ES-I3 (cell line): ENCODE measurements at regions not wholly inside any gene's neighbourhood (a gene's known extent, or its start where the extent isn't known, plus 50 kb on each side); places are given as distances from the start of the nearest gene placed in this dataset.

Source experiments
- H3K36me3 ChIP-seq: 2 replicates; pipeline ENCODE4 v1.6.1; 2013; ENCODE audit warnings: mild to moderate bottlenecking, low read length, control low read depth, moderate library complexity; ENCODE audit not compliant: insufficient read depth
- H3K4me1 ChIP-seq: 2 replicates; pipeline ENCODE4 v1.6.1; 2013; ENCODE audit warnings: mild to moderate bottlenecking, control low read depth, low read length; ENCODE audit not compliant: insufficient read depth
- H3K9ac ChIP-seq: 2 replicates; pipeline ENCODE4 v1.6.1; 2013; ENCODE audit warnings: low read depth, mild to moderate bottlenecking, low read length, moderate library complexity
- H3K9me3 ChIP-seq: 2 replicates; pipeline ENCODE4 v1.6.1; 2013; ENCODE audit warnings: mild to moderate bottlenecking, low read length, moderate library complexity; ENCODE audit not compliant: control insufficient read depth, insufficient read depth

DNA sequence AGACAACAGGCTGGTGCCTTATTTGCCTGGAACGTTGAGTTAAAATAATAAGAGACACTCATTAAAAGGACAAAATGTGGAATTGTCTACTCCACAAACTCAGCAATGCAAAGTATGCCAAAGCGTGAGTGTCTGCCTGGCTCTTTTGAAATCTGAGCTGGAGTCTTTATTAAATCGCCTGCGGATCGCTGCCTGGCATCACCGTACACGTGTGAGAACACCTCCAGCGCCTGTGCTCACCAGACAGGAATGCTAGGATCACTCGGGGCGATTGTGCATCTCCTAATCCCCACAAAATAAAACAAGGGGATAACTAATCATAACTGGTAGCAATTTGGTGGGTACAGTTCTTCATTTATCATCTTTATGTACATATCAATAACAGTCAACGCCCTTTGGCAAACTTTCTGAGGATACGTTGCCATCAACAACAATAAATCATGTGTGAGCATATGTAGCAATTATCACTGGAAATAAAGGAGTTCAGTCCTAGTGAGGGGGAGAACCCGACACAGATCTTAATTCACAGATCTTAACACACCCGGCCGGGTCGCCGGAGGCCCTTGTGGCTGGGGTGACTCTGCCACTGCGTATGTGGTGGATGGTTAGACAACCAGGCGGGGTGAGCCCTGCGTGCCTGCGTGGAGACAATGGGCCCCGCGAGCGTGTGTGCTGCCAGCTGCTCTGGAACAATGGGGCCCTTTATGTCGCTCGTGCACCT lies 284.9 kb upstream of the IRX1 start:
- H3K36me3 ChIP-seq, result no peaks in the 10 kb centered on the region
- no peak overlapping the region for H3K9ac ChIP-seq
- no peaks in the 10 kb centered on the region for H3K9me3 ChIP-seq
- no peaks in the 10 kb centered on the region for H3K4me1 ChIP-seq

DNA sequence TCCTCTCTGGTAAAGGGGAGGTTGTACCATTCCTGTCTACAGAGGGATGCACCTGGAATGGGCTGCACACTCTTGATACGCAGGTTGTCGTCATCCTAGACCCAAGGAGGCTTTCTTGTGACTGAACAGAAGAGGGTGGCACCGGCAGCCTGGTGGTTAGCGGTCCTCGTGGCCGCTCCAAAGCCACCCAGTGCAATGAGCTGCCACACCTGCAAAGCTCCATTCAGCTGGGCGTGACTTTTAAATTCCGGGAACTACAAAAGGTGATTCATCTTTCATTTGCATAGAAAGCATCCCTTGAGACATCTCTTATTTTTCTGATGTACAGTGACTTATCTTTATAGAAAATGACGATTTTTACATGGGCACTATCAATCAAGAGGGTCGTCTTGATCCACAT lies 286.1 kb upstream of the IRX1 start:
- no peaks in the 10 kb centered on the region for H3K36me3 ChIP-seq
- H3K9me3 ChIP-seq, result no peaks in the 10 kb centered on the region
- no peaks in the 10 kb centered on the region for H3K4me1 ChIP-seq
- no peak overlapping the region for H3K9ac ChIP-seq

DNA sequence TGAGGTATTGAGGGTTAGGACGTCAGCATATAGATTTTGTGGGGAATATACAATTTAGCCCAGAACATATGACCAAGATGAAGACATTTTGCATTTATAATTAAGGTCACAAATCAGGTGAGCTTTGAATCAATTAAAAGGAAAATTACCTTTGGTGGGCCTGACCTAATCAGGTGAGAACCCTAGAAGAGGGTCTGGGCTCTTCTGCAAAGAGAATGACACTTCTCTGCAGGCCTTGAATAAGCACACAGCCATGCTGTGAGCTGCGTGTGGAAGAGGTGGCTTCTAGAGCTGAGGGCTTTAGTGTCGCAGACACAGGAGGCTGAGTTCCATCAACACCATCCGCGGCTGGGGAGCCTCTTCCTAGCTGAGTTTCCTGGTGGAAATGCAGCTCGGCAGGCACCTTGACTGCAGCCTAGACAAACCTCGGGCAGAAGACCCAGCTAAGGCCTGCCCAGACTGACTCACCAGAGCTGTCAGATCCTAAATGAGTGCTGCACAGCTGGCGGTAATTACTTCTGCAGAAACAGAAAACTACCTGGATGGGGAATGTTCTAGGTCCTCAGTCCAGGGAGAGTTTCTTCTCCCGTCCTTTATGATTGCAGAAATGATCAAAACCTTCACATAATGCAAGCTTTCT lies 287.5 kb upstream of the IRX1 start:
- Histone ChIP-seq H3K9ac (no peak overlapping the region), H3K36me3 (no peaks in the 10 kb centered on the region), H3K4me1 (no peaks in the 10 kb centered on the region), H3K9me3 (no peaks in the 10 kb centered on the region)

DNA sequence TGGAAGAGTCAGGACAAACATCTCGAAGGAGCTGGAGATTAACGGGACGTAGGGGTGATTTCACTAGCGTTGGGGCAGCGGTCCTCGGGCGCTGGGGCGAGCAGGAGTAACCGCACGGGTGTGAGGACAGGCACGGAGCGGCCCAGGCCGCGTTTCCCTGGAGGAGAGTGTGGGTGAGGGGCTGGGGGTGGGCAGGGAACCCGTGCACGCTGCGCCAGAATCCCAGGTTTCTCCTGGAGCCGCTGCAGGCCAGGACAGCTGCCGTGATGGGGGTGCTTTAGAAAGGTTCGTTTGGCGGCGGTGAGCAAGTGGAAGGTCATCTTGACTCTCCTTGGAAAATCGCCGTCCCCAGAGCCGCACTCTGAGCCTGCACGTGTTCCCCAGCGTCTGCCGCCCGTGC lies 290.2 kb upstream of the IRX1 start:
- H3K36me3 ChIP-seq, result no peaks in the 10 kb centered on the region
- H3K9ac ChIP-seq, result no peak overlapping the region
- H3K4me1 ChIP-seq, result no peaks in the 10 kb centered on the region
- no peaks in the 10 kb centered on the region for H3K9me3 ChIP-seq

DNA sequence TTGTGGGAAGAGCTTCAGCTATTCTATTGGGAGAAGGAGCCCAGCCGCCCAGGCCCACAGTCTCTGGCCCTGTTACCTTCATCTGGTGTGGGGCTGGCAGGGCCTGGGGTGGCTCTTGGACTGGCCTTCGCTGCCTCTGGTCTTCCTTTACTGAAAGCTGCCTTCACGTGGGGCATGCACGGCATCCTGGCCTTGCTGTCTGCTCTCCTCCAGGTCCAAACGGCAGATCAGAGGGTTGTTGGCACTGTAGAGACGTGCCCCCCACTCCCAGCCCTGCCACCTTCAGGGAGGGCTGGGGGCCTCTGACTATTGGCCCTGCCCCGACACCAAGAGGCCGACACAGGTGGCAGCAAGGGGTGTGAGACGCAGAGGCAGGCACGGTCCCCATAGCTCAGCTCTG lies 291.3 kb upstream of the IRX1 start:
- no peaks in the 10 kb centered on the region for H3K9me3 ChIP-seq
- H3K4me1 ChIP-seq, result no peaks in the 10 kb centered on the region
- no peaks in the 10 kb centered on the region for H3K36me3 ChIP-seq
- no peak overlapping the region for H3K9ac ChIP-seq

DNA sequence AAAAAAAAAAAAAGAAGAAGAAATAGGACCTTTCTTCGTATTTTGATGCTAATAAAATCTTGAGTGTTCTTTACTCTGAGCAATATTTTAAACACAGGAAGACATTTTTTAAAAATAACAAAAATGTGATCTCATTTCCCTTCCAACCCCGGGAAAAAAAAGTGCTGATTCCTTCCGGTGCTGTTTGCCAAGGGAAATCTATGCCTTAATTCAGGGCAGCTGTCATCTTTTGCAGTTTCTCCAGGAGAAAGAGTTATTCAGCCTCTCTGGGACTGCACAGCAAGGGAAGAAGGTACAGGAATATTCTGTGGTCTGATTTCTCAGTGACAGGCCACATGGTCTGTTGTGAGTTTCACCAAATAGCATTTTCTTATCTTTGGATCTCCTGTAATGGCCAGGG lies 291.9 kb upstream of the IRX1 start:
- H3K9me3 ChIP-seq, result no peaks in the 10 kb centered on the region; the same call in 1 of the 2 replicates
- H3K4me1 ChIP-seq, result no peaks in the 10 kb centered on the region
- H3K36me3 ChIP-seq, result no peaks in the 10 kb centered on the region
- no peak overlapping the region for H3K9ac ChIP-seq

DNA sequence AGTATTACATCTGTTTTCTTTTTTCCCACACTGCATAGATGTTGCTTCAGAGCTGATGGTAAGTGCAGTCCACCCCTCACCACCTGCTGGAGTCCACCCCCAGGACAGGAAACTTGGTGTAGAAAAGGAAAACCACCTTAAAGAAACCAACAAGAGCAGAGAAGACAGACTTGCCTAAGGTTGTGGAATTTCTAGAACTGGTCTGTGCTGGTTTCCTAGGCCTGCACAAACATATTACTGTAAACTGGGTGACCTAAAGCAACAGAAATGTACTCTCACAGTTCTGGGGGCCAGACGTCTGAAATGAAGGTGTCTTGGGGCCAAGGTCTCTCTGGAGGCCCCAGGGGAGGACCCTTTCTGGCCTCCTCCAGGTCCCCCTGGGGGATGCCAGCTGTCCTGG lies 293.4 kb upstream of the IRX1 start:
- Histone ChIP-seq H3K36me3 (no peaks in the 10 kb centered on the region), H3K9ac (no peak overlapping the region), H3K4me1 (no peaks in the 10 kb centered on the region), H3K9me3 (no peaks in the 10 kb centered on the region; the same call in 1 of the 2 replicates)

DNA sequence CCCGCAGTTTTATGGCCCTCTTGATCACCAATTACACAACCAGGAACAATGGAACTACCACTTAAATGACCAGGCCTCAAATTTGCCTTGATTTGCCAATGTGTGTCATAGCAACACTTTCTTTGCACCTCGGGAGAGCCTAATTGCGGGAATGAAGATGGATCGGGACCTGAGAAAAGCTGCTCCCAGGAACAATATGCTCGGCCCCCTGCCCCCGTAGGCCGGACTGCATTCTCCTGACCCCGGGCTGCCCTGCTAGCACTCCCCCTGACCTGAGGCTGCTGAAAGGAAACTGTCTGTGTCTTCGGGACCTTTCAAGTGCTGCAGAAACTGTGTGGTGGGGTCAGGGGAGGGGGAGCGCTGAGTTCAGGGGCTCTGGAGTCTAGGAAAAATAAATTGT lies 294.3 kb upstream of the IRX1 start:
- no peaks in the 10 kb centered on the region; the same call in none of the 2 replicates for H3K9me3 ChIP-seq
- no peak overlapping the region for H3K9ac ChIP-seq

DNA sequence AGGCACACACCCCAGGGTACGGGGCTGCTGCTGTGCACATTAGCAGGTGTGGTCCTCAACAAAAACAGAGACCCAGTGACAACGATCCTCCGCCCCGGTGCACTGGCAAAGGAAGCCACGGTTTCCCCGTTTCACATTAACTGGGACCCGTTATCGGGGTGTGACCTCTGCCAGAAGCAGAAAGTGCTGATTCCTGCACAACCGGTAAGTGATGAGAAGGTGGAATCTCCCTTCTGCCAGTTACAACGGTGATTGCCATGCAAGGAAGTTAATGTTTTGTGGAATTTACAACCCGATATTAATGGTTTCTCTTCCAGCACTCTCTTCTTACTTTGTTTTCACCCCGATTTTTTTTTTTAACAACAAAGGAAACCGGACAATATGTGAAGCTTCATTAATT lies 294.9 kb upstream of the IRX1 start:
- Histone ChIP-seq H3K4me1 (no peaks in the 10 kb centered on the region), H3K9ac (no peak overlapping the region), H3K9me3 (no peaks in the 10 kb centered on the region; the same call in none of the 2 replicates), H3K36me3 (no peaks in the 10 kb centered on the region)

More for the DNA sequence above, 294.3 kb upstream of the IRX1 start:
- no peaks in the 10 kb centered on the region for H3K4me1 ChIP-seq
- no peaks in the 10 kb centered on the region for H3K36me3 ChIP-seq

DNA sequence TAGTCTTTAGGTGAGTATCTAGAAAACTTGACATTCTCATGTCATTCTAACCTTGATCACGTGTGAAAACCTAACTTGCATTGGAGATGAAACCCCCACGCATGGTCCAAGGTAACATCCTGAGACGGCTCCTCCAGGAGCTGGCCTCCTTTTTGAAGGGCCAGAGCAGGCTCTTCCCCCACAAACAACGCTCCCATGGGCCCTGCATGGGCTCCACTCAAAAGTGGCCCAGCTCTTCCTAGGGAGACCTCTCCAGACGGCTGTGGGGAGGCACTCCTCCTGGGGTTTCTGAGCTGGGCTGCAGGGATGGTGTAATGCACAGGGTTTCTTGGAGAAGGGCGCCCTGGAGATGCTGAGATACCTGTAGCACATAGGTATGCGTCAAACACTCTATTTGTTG lies 296.2 kb upstream of the IRX1 start:
- Histone ChIP-seq H3K9ac (no peak overlapping the region), H3K9me3 (no peaks in the 10 kb centered on the region; the same call in none of the 2 replicates), H3K4me1 (no peaks in the 10 kb centered on the region), H3K36me3 (no peaks in the 10 kb centered on the region)

DNA sequence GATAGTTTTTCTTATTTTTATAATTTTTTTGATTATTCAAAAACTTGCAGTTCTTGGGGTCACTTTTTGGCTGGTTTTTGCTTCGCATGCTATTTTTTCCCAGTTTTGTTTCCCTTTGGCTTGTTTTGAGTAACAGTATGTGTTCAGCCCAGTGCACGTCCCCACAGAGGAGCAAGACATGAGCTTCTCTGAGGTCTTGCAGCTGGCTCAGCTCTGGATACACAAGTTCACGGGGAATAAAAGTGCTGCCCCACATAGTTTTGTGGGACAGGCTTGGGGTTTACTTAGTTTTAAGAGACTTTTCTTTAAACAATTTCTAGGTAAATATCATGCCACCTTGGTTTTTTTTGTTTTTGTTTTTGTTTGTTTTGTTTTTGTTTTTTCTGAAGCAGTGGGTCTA lies 297.8 kb upstream of the IRX1 start:
- H3K9me3 ChIP-seq, result no peaks in the 10 kb centered on the region; the same call in none of the 2 replicates
- no peak overlapping the region for H3K9ac ChIP-seq
- no peaks in the 10 kb centered on the region for H3K36me3 ChIP-seq
- H3K4me1 ChIP-seq, result no peaks in the 10 kb centered on the region

DNA sequence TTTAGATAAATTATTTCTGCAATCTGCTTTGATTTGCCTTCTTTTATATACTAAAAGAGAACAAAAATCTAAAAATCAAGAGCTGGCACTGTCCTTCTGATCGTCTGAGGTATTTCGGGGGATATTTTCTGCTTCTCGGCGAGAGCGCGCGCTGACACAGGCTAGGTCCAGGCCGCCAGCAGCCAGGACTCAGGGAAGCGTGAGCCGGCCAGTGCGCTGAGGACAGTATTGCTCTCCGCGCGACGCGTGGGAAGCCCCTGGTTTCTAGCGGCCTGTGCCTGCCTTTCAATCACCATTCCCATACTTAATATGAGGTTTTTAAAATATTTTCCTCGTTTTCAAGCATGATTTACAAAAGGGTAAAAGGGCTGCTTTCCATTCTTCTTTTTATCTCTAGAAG lies 307.3 kb upstream of the IRX1 start:
- Histone ChIP-seq H3K4me1 (no peaks in the 10 kb centered on the region), H3K36me3 (no peaks in the 10 kb centered on the region), H3K9me3 (no peaks in the 10 kb centered on the region), H3K9ac (no peak overlapping the region)

DNA sequence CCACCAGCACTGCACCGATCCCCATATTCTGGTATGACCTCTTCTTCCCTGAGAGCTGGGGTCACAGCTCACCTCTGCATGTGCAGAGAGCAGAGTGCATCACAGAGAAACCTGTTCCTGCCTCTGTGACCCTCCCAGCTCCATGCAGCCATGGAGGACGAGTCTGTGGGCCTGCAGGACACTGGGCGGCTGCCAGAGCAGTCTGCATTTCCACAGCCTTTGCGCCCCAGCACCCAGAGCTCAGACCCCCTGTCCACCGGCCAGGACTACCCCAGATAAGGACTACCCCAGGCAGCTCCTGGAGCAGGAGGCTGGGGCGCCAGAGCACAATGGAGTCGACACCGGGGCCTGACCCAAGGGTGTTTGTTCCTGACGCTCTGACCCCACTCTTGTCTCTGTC lies 308.1 kb upstream of the IRX1 start:
- no peaks in the 10 kb centered on the region for H3K9me3 ChIP-seq
- no peak overlapping the region for H3K9ac ChIP-seq
- no peaks in the 10 kb centered on the region for H3K4me1 ChIP-seq
- H3K36me3 ChIP-seq, result no peaks in the 10 kb centered on the region

DNA sequence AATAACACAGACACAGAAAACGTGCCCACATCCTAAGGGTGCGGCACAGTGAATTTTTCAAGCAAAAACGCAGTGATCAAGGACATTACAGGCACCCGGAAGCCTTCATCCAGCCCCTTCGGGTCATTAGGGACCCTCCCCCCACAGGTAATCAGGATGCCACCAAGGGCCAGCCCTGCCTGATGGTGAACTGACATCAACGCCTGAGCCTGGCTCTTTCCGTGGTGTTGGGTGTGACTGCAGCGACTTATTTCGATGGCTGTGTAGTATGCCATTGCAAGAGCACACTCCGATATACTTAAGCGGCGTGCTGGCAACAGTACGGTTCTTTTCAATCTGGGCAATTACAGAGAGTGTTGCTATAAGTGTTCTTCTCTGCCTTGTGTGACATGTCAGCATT lies 310.0 kb upstream of the IRX1 start:
- Histone ChIP-seq H3K9me3 (no peaks in the 10 kb centered on the region), H3K9ac (no peak overlapping the region), H3K36me3 (no peaks in the 10 kb centered on the region), H3K4me1 (no peaks in the 10 kb centered on the region)

DNA sequence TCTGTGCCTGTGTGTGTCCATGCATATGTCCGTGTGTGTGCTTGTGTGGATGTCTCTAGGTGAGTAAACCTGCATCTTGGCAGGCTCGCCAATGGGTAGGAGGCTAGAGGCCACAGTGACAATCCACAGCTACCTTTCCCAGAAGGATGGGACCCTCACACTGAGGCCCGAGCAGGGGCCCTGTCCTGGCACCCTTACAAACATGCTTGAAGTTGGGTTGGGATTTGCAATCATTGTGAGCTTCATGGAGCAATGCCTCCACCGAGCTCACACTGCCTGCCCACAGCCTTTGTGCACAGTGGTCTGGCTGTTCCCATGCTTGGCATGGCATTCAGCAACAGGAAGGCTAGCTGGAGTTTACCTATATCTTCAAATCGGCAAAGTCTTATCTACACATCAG lies 311.1 kb upstream of the IRX1 start:
- H3K9ac ChIP-seq, result no peak overlapping the region

More for the DNA sequence above, 311.1 kb upstream of the IRX1 start:
- Histone ChIP-seq H3K36me3 (no peaks in the 10 kb centered on the region), H3K4me1 (no peaks in the 10 kb centered on the region), H3K9me3 (no peaks in the 10 kb centered on the region)
